ENCODE measurements at regions not wholly inside any gene's neighbourhood (a gene's known extent, or its start where the extent isn't known, plus 50 kb on each side); places are given as distances from the start of the nearest gene placed in this dataset. TPM values are rescaled to one million over a fixed set of nuclear protein-coding genes. Genes with fewer than 3 reads are reported as not detected.
A peak's percentile ranks its signal among the peaks of the same experiment; 100 is the strongest.

DNA sequence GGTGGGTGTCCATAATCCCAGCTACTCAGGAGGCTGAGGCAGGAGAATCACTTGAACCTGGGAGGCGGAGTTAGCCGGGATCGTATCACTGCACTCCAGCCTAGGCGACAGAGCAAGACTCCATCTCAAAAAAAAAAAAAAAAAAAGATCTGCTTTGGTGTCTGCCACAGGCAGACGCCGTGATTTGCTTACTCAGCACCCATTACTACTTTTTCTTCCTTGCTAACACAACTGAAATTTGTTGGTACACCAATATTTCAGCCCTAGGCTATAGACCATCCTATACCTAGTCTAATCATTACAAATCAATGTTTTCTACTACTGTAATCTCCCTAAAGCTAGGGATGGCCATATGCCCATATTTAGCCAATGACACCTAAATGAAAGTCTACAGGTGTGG lies 53.5 kb upstream of the PARD3 start:
- Histone ChIP-seq H3K36me3 (ENCODE audit: insufficient read depth, low read length) (no peaks in the 10 kb centered on the region), H3K79me2 (ENCODE audit: insufficient read depth, low read depth, low read length) (no peaks in the 10 kb centered on the region), H3K9me2 (ENCODE audit: insufficient read depth, low read length) (no peaks in the 10 kb centered on the region), H3K27ac (ENCODE audit: low read depth, low read length, poor library complexity, severe bottlenecking) (no peak overlapping the region), H4K20me1 (ENCODE audit: insufficient read depth, low read length) (no peaks in the 10 kb centered on the region), H3K9me3 (ENCODE audit: low read length) (no peaks in the 10 kb centered on the region), H3K4me1 (ENCODE audit: insufficient read depth, low read length, poor library complexity, severe bottlenecking) (no peaks in the 10 kb centered on the region), H3K4me3 (ENCODE audit: low read depth, low read length, poor library complexity, severe bottlenecking) (no peak overlapping the region), H3K4me2 (ENCODE audit: low read length) (no peak overlapping the region), H2AFZ (ENCODE audit: low read length) (no peak overlapping the region)
- POLR2A ChIA-PET, result interaction anchor here (0.7 kb wide), 2 partner anchors 124 to 1509 kb away, joined by 3 to 8 read pairs; no protein-coding TSS in a partner anchor
- TF ChIP-seq, protein P1, sequence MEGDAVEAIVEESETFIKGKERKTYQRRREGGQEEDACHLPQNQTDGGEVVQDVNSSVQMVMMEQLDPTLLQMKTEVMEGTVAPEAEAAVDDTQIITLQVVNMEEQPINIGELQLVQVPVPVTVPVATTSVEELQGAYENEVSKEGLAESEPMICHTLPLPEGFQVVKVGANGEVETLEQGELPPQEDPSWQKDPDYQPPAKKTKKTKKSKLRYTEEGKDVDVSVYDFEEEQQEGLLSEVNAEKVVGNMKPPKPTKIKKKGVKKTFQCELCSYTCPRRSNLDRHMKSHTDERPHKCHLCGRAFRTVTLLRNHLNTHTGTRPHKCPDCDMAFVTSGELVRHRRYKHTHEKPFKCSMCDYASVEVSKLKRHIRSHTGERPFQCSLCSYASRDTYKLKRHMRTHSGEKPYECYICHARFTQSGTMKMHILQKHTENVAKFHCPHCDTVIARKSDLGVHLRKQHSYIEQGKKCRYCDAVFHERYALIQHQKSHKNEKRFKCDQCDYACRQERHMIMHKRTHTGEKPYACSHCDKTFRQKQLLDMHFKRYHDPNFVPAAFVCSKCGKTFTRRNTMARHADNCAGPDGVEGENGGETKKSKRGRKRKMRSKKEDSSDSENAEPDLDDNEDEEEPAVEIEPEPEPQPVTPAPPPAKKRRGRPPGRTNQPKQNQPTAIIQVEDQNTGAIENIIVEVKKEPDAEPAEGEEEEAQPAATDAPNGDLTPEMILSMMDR (conservative IDR thresholded peaks at IDR 0.05; ENCODE audit: low read length), result no peak
- TF ChIP-seq EZH2phosphoT487 (IDR thresholded peaks at IDR 0.05; ENCODE audit: borderline replicate concordance, low read depth, low read length), result no peak
- intact Hi-C loops (cut with micrococcal nuclease; ENCODE audit: unreplicated experiment), result no loop called here
- CTCF ChIA-PET (ENCODE audit: unreplicated experiment), result no interaction called here
- BruUV-seq (replicated peaks), result no TSS peak
- DNase-seq (ENCODE audit: low spot score), result no peak

DNA sequence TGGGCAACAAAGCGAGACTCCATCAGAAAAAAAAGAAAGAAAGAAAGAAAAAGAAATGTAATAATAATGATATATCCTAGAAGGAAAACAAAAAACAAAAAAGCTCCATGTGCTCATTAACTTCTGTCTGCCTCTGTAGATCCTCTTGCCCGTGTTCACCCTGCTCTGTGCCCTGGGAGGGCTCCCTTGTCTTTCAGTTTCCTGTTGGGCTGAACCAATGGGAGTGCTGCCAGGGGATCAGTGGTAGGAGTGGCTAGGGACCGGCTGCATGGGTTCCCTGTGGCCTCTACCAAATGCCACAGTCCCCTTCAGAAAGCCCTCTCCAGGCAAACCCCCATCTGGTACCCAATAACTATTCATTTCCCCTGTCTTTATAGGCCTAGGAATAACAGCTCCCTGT lies 51.8 kb upstream of the PARD3 start:
- intact Hi-C loops (cut with micrococcal nuclease; ENCODE audit: unreplicated experiment), result no loop called here
- Histone ChIP-seq H3K4me3 (ENCODE audit: low read depth, low read length, poor library complexity, severe bottlenecking) (no peak overlapping the region), H2AFZ (ENCODE audit: low read length) (peak overlapping the region; percentile 54; the same call in 1 of the 2 replicates), H3K4me2 (ENCODE audit: low read length) (no peak overlapping the region), H4K20me1 (ENCODE audit: insufficient read depth, low read length) (no peaks in the 10 kb centered on the region), H3K9me2 (ENCODE audit: insufficient read depth, low read length) (no peaks in the 10 kb centered on the region), H3K4me1 (ENCODE audit: insufficient read depth, low read length, poor library complexity, severe bottlenecking) (no peaks in the 10 kb centered on the region), H3K36me3 (ENCODE audit: insufficient read depth, low read length) (no peaks in the 10 kb centered on the region), H3K27ac (ENCODE audit: low read depth, low read length, poor library complexity, severe bottlenecking) (no peak overlapping the region), H3K9me3 (ENCODE audit: low read length) (no peaks in the 10 kb centered on the region), H3K79me2 (ENCODE audit: insufficient read depth, low read depth, low read length) (no peaks in the 10 kb centered on the region)
- BruUV-seq (replicated peaks), result no TSS peak
- ChIA-PET CTCF (ENCODE audit: unreplicated experiment) (no interaction called here), POLR2A (interaction anchor here (0.7 kb wide), 1 partner anchor 877 kb away, joined by 5 read pairs; no protein-coding TSS in a partner anchor)
- DNase-seq (ENCODE audit: low spot score), result no peak
- no peak for TF ChIP-seq EZH2phosphoT487 (IDR thresholded peaks at IDR 0.05; ENCODE audit: borderline replicate concordance, low read depth, low read length)
- TF ChIP-seq, protein P1 (conservative IDR thresholded peaks at IDR 0.05; ENCODE audit: low read length), result no peak

Small RNAs in the stretch of these regions (small RNA-seq; reads per million reads assigned to genes)
- gene RNU6-193P, result not detected
- not detected for gene RNU6-847P
- gene SS18L2P1, result not detected
